BE2C (cell line): ENCODE measurements at regions not wholly inside any gene's neighbourhood (a gene's known extent, or its start where the extent isn't known, plus 50 kb on each side); places are given as distances from the start of the nearest gene placed in this dataset.

Experiments
- DNase-seq: peaks from one replicate; pipeline ENCODE4 v3.0.0-alpha.2; 2020
- H3K27me3 ChIP-seq: fragments of 250-450 bp; sonication (Bioruptor Pico); 2 replicates; pipeline ENCODE4 v1.5.1; 2020; ENCODE audit warnings: mild to moderate bottlenecking
- H3K36me3 ChIP-seq: fragments of 250-450 bp; sonication (Bioruptor Pico); 2 replicates; pipeline ENCODE4 v1.5.1; 2020; ENCODE audit warnings: mild to moderate bottlenecking
- H3K4me1 ChIP-seq: fragments of 250-450 bp; sonication (Bioruptor Pico); 2 replicates; pipeline ENCODE4 v1.5.1; 2020
- H3K4me3 ChIP-seq: 2 replicates; pipeline ENCODE4 v1.5.1; 2011; ENCODE audit warnings: low read depth, low read length
- H3K9me3 ChIP-seq: fragments of 250-450 bp; sonication (Bioruptor Pico); 2 replicates; pipeline ENCODE4 v1.5.1; 2020
- CTCF ChIP-seq: IDR thresholded peaks from 2 replicates; pipeline ENCODE4 v1.5.1; 2012; ENCODE audit warnings: mild to moderate bottlenecking, low read depth, low read length

- Histone ChIP-seq H3K4me1 (no peaks in the 10 kb centered on the region), H3K27me3 (no peaks in the 10 kb centered on the region), H3K36me3 (no peaks in the 10 kb centered on the region), H3K4me3 (no peak overlapping the region), H3K9me3 (no peaks in the 10 kb centered on the region)
- TF ChIP-seq CTCF = no peak
- DNase-seq = no peak
Measured at GRCh38 chr10:64368298-64368697, 847.1 kb downstream of the REEP3 start.

- Histone ChIP-seq H3K4me3 (no peak overlapping the region), H3K27me3 (no peaks in the 10 kb centered on the region)
- no peak for DNase-seq
Measured at GRCh38 chr10:64369885-64370773, 848.9 kb downstream of the REEP3 start.

GRCh38 chr10:64374346-64374745 is 853.1 kb downstream of the REEP3 start:
- no peaks in the 10 kb centered on the region for H3K27me3 ChIP-seq
- no peaks in the 10 kb centered on the region for H3K36me3 ChIP-seq
- DNase-seq = no peak
- no peak for TF ChIP-seq CTCF
- no peaks in the 10 kb centered on the region for H3K9me3 ChIP-seq
- no peak overlapping the region for H3K4me3 ChIP-seq
- H3K4me1 ChIP-seq = no peaks in the 10 kb centered on the region; the same call in 1 of the 2 replicates

More at GRCh38 chr10:64369885-64370773, 848.9 kb downstream of the REEP3 start:
- TF ChIP-seq CTCF = no peak
- Histone ChIP-seq H3K36me3 (no peaks in the 10 kb centered on the region), H3K9me3 (no peaks in the 10 kb centered on the region), H3K4me1 (no peaks in the 10 kb centered on the region)

GRCh38 chr10:64376167-64376566 is 855.0 kb downstream of the REEP3 start:
- peak; percentile 58 for TF ChIP-seq CTCF

GRCh38 chr10:64379898-64380297 is 858.7 kb downstream of the REEP3 start:
- Histone ChIP-seq H3K4me3 (no peak overlapping the region), H3K27me3 (no peaks in the 10 kb centered on the region), H3K36me3 (no peaks in the 10 kb centered on the region), H3K4me1 (no peaks in the 10 kb centered on the region; the same call in 1 of the 2 replicates), H3K9me3 (no peaks in the 10 kb centered on the region)
- TF ChIP-seq CTCF = peak; percentile 58
- peak; percentile 23 for DNase-seq

More at GRCh38 chr10:64376167-64376566, 855.0 kb downstream of the REEP3 start:
- Histone ChIP-seq H3K9me3 (no peaks in the 10 kb centered on the region), H3K4me1 (no peaks in the 10 kb centered on the region; the same call in 1 of the 2 replicates), H3K4me3 (no peak overlapping the region), H3K27me3 (no peaks in the 10 kb centered on the region), H3K36me3 (no peaks in the 10 kb centered on the region)
- DNase-seq = peak; percentile 26

GRCh38 chr10:64385355-64385754 is 864.2 kb downstream of the REEP3 start:
- no peaks in the 10 kb centered on the region for H3K4me1 ChIP-seq
- no peak for TF ChIP-seq CTCF
- no peaks in the 10 kb centered on the region for H3K9me3 ChIP-seq
- no peaks in the 10 kb centered on the region for H3K27me3 ChIP-seq
- no peak overlapping the region for H3K4me3 ChIP-seq
- no peak for DNase-seq
- H3K36me3 ChIP-seq = no peaks in the 10 kb centered on the region
